ENCODE measurements at regions not wholly inside any gene's neighbourhood (a gene's known extent, or its start where the extent isn't known, plus 50 kb on each side); places are given as distances from the start of the nearest gene placed in this dataset.

- TF ChIP-seq EZH2 (IDR thresholded peaks at IDR 0.05; ENCODE audit: borderline replicate concordance, insufficient read depth, low read depth, low read length, poor library complexity, severe bottlenecking) (no peak), CTCF (IDR thresholded peaks at IDR 0.05) (peak; percentile 84)
These were observed 677.4 kb downstream of the SQOR start for GRCh38 chr15:46312133-46312740.

Data from B cell (primary cell).